Activated naive CD8-positive, alpha-beta T cell treated with anti-CD3 and anti-CD28 coated beads, Interleukin-2, amount 50 U/mL, for 16 hours (primary cell): ENCODE measurements at regions not wholly inside any gene's neighbourhood (a gene's known extent, or its start where the extent isn't known, plus 50 kb on each side); places are given as distances from the start of the nearest gene placed in this dataset.

Experiments
- DNase-seq: peaks from one replicate; pipeline ENCODE4 v3.0.0-alpha.2; 2020; ENCODE audit warnings: low read depth, low spot score

GRCh38 chr1:218872026-218872425 lies 301.7 kb upstream of the LYPLAL1 start:
- no peak for DNase-seq

- no peak for DNase-seq
Measured at GRCh38 chr1:218872928-218873327, 300.8 kb upstream of the LYPLAL1 start.

GRCh38 chr1:218874313-218874712 lies 299.4 kb upstream of the LYPLAL1 start:
- no peak for DNase-seq

GRCh38 chr1:218874801-218875400 lies 298.8 kb upstream of the LYPLAL1 start:
- no peak for DNase-seq

GRCh38 chr1:218878369-218878768 lies 295.3 kb upstream of the LYPLAL1 start:
- DNase-seq: no peak

- DNase-seq: no peak
Measured at GRCh38 chr1:218880484-218881060, 293.1 kb upstream of the LYPLAL1 start.

GRCh38 chr1:218882454-218882853 lies 291.2 kb upstream of the LYPLAL1 start:
- DNase-seq: no peak

- DNase-seq: no peak
Measured at GRCh38 chr1:218886101-218886871, 287.4 kb upstream of the LYPLAL1 start.

- no peak for DNase-seq
Measured at GRCh38 chr1:218887141-218887925, 286.3 kb upstream of the LYPLAL1 start.

- DNase-seq: no peak
Measured at GRCh38 chr1:218890451-218890850, 283.2 kb upstream of the LYPLAL1 start.

- no peak for DNase-seq
Measured at GRCh38 chr1:218891577-218891976, 282.1 kb upstream of the LYPLAL1 start.

GRCh38 chr1:218895064-218895587 lies 278.6 kb upstream of the LYPLAL1 start:
- no peak for DNase-seq

- no peak for DNase-seq
Measured at GRCh38 chr1:218896202-218896601, 277.5 kb upstream of the LYPLAL1 start.

- no peak for DNase-seq
Measured at GRCh38 chr1:218898921-218899320, 274.8 kb upstream of the LYPLAL1 start.

- DNase-seq: no peak
Measured at GRCh38 chr1:218900615-218901014, 273.1 kb upstream of the LYPLAL1 start.

GRCh38 chr1:218904416-218904815 lies 269.3 kb upstream of the LYPLAL1 start:
- DNase-seq: no peak

GRCh38 chr1:218916720-218917119 lies 257.0 kb upstream of the LYPLAL1 start:
- no peak for DNase-seq

GRCh38 chr1:218917656-218918055 lies 256.0 kb upstream of the LYPLAL1 start:
- DNase-seq: no peak

GRCh38 chr1:218925777-218926176 lies 247.9 kb upstream of the LYPLAL1 start:
- DNase-seq: no peak

- DNase-seq: no peak
Measured at GRCh38 chr1:218926631-218927030, 247.0 kb upstream of the LYPLAL1 start.

GRCh38 chr1:218930000-218930399 lies 243.7 kb upstream of the LYPLAL1 start:
- no peak for DNase-seq
